ENCODE measurements at regions not wholly inside any gene's neighbourhood (a gene's known extent, or its start where the extent isn't known, plus 50 kb on each side); places are given as distances from the start of the nearest gene placed in this dataset.

DNA sequence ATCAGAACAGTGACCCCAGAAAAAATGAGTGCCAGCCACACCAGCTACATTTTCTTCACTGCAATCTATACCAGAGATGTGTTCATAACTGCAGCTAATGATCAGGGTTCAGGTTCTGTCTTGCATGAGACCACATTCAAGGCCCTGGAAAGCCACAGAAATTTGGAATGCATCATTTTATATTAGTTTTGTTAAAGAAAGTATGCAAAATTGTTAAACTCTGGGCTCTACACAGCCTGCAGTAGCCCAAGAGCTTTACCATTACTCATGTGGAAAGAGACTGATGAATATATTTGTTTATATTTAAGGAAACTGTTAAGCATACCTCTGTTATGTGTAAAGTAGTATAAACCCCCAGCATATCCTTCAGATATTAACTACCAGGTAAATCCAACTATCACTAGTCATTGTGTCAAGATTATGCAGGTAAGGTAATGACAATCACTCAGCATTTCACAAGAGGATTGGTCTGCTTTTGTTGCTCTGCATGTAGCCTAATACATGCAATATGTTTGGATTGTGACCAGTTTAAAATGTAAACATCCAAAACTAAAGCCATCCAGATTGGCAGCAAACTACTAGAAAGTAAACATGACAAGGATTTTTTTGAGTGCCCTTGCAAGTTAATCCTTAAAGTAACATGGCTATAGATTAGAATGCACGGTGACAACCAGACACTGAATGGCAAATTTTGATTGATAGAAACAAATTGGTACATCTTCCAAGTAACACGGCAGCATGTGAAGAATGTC lies 429.1 kb upstream of the ARGLU1 start:
- Histone ChIP-seq H3K27me3 (ENCODE audit: insufficient read depth, low read depth) (no peaks in the 10 kb centered on the region), H4K20me1 (ENCODE audit: insufficient read depth) (no peaks in the 10 kb centered on the region), H3K4me3 (IDR thresholded peaks at IDR 0.05; ENCODE audit: insufficient read depth, low read depth, low read length) (no peak overlapping the region), H3K27ac (no peak overlapping the region), H3K9ac (no peak overlapping the region), H3K79me2 (ENCODE audit: insufficient read depth, low read depth) (no peaks in the 10 kb centered on the region), H3K36me3 (ENCODE audit: insufficient read depth) (no peaks in the 10 kb centered on the region), H3K4me2 (no peak overlapping the region), H2AFZ (ENCODE audit: low read depth) (no peak overlapping the region), H3K4me1 (ENCODE audit: low read depth, poor library complexity, severe bottlenecking) (no peaks in the 10 kb centered on the region)
- TF ChIP-seq, protein P1, sequence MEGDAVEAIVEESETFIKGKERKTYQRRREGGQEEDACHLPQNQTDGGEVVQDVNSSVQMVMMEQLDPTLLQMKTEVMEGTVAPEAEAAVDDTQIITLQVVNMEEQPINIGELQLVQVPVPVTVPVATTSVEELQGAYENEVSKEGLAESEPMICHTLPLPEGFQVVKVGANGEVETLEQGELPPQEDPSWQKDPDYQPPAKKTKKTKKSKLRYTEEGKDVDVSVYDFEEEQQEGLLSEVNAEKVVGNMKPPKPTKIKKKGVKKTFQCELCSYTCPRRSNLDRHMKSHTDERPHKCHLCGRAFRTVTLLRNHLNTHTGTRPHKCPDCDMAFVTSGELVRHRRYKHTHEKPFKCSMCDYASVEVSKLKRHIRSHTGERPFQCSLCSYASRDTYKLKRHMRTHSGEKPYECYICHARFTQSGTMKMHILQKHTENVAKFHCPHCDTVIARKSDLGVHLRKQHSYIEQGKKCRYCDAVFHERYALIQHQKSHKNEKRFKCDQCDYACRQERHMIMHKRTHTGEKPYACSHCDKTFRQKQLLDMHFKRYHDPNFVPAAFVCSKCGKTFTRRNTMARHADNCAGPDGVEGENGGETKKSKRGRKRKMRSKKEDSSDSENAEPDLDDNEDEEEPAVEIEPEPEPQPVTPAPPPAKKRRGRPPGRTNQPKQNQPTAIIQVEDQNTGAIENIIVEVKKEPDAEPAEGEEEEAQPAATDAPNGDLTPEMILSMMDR (conservative IDR thresholded peaks at IDR 0.05; ENCODE audit: low read depth, low read length): no peak

DNA sequence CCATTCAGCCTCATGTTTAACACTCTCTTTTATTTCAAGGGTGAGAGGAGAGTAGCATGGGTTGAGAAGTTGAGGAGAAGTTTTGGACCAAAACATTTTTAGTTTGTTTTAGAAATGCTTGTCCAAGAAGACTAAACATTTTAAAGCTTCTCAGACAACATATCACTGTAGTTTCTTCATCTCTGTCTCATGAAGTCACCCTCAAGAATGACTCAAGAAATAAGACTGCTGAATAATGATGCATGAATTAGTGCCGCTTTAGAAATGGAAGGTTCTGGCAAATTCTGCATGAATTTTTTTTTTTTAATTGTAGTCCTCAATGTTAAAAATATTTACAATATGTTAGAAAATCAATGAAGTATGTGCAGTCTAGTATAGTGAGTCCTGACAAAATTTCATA lies 422.7 kb upstream of the ARGLU1 start:
- no peaks in the 10 kb centered on the region for H4K20me1 ChIP-seq (ENCODE audit: insufficient read depth)
- H2AFZ ChIP-seq (ENCODE audit: low read depth): no peak overlapping the region
- H3K9ac ChIP-seq: no peak overlapping the region
- H3K36me3 ChIP-seq (ENCODE audit: insufficient read depth): no peaks in the 10 kb centered on the region
- H3K79me2 ChIP-seq (ENCODE audit: insufficient read depth, low read depth): no peaks in the 10 kb centered on the region
- H3K27ac ChIP-seq: no peak overlapping the region
- TF ChIP-seq, protein P1 (conservative IDR thresholded peaks at IDR 0.05; ENCODE audit: low read depth, low read length): no peak
- no peak overlapping the region for H3K4me2 ChIP-seq
- no peak overlapping the region for H3K4me3 ChIP-seq (IDR thresholded peaks at IDR 0.05; ENCODE audit: insufficient read depth, low read depth, low read length)
- H3K27me3 ChIP-seq (ENCODE audit: insufficient read depth, low read depth): no peaks in the 10 kb centered on the region
- H3K4me1 ChIP-seq (ENCODE audit: low read depth, poor library complexity, severe bottlenecking): no peaks in the 10 kb centered on the region

DNA sequence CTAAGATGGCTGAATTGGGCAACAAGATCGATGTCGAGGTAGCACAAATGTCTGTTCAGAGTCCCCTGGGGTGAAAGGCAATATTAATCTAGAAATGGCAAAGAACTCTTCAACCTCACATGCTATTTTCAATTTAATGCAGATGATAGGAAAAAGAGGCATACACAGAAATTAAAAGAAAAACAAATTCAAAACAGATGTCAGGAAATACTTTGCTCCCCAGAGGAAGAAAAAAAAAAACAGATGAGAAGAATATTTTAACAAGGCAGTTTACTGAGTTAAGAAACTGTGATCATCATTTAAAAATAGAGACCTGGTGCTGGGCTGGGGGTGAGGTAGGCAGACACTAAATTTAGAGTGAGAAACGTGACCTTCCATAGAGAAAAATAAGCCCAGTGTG lies 421.9 kb upstream of the ARGLU1 start:
- H3K36me3 ChIP-seq (ENCODE audit: insufficient read depth): no peaks in the 10 kb centered on the region
- no peak overlapping the region for H3K9ac ChIP-seq
- no peak overlapping the region for H3K4me2 ChIP-seq
- no peaks in the 10 kb centered on the region for H3K4me1 ChIP-seq (ENCODE audit: low read depth, poor library complexity, severe bottlenecking)
- no peak overlapping the region for H3K27ac ChIP-seq
- TF ChIP-seq, protein P1 (conservative IDR thresholded peaks at IDR 0.05; ENCODE audit: low read depth, low read length): no peak
- no peak overlapping the region for H3K4me3 ChIP-seq (IDR thresholded peaks at IDR 0.05; ENCODE audit: insufficient read depth, low read depth, low read length)
- H2AFZ ChIP-seq (ENCODE audit: low read depth): no peak overlapping the region
- H3K79me2 ChIP-seq (ENCODE audit: insufficient read depth, low read depth): no peaks in the 10 kb centered on the region
- no peaks in the 10 kb centered on the region for H3K27me3 ChIP-seq (ENCODE audit: insufficient read depth, low read depth)
- no peaks in the 10 kb centered on the region for H4K20me1 ChIP-seq (ENCODE audit: insufficient read depth)

DNA sequence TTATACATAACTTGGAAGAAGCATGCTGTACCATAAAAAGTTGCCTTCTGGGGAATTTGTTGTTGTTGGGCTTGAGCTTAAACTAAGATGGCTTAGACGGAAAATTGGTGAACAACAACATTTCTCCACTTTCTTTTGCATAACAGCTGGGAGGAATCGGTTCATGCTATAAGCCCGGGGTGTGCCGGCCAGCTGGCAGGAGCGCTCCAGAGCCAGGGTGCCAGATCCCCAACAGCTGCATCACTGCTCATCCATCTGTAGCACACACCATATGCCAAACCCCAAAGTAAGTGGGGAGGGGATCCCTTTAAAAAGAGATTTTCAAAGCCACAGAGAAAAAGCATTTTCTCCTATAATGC lies 419.5 kb upstream of the ARGLU1 start:
- Histone ChIP-seq H3K4me2 (no peak overlapping the region), H3K27me3 (ENCODE audit: insufficient read depth, low read depth) (no peaks in the 10 kb centered on the region), H3K4me1 (ENCODE audit: low read depth, poor library complexity, severe bottlenecking) (no peaks in the 10 kb centered on the region), H4K20me1 (ENCODE audit: insufficient read depth) (no peaks in the 10 kb centered on the region), H3K27ac (no peak overlapping the region), H3K36me3 (ENCODE audit: insufficient read depth) (no peaks in the 10 kb centered on the region), H3K9ac (no peak overlapping the region), H2AFZ (ENCODE audit: low read depth) (no peak overlapping the region), H3K4me3 (IDR thresholded peaks at IDR 0.05; ENCODE audit: insufficient read depth, low read depth, low read length) (no peak overlapping the region), H3K79me2 (ENCODE audit: insufficient read depth, low read depth) (no peaks in the 10 kb centered on the region)
- TF ChIP-seq, protein P1 (conservative IDR thresholded peaks at IDR 0.05; ENCODE audit: low read depth, low read length): no peak

Measured in KMS-11 (cell line).